NCI-H1092 treated with DMSO at 0.1 percent for 48 hours (cell line): ENCODE measurements at regions not wholly inside any gene's neighbourhood (a gene's known extent, or its start where the extent isn't known, plus 50 kb on each side); places are given as distances from the start of the nearest gene placed in this dataset.
"Not testable (repeated sequence)": the region's sequence is repeated elsewhere in the genome, so short reads cannot be mapped to it uniquely, and the experiment has no call there.

Experiments used
- DNase-seq: peaks from one replicate; lab custom pipeline; 2025; lab: John Stamatoyannopoulos, UW

- no peak for DNase-seq
Observed at GRCh38 chr3:177902876-177903275, 633.4 kb upstream of the KCNMB2 start.

GRCh38 chr3:177904621-177905020 is 631.6 kb upstream of the KCNMB2 start:
- DNase-seq, result no peak

GRCh38 chr3:177905173-177906125 is 630.8 kb upstream of the KCNMB2 start:
- DNase-seq, result no peak

- peak; percentile 40 for DNase-seq
Observed at GRCh38 chr3:177906126-177906511, 630.1 kb upstream of the KCNMB2 start.

- DNase-seq, result no peak
Observed at GRCh38 chr3:177906578-177907229, 629.5 kb upstream of the KCNMB2 start.

GRCh38 chr3:177909530-177909929 is 626.7 kb upstream of the KCNMB2 start:
- not testable (repeated sequence) for DNase-seq

GRCh38 chr3:177914224-177914623 is 622.0 kb upstream of the KCNMB2 start:
- DNase-seq, result no peak

GRCh38 chr3:177916461-177916860 is 619.8 kb upstream of the KCNMB2 start:
- no peak for DNase-seq

GRCh38 chr3:177917234-177917861 is 618.9 kb upstream of the KCNMB2 start:
- DNase-seq, result no peak

GRCh38 chr3:177921153-177921552 is 615.1 kb upstream of the KCNMB2 start:
- no peak for DNase-seq

GRCh38 chr3:177924261-177924660 is 612.0 kb upstream of the KCNMB2 start:
- DNase-seq, result no peak

GRCh38 chr3:177928172-177928873 is 607.9 kb upstream of the KCNMB2 start:
- no peak for DNase-seq

GRCh38 chr3:177929310-177929709 is 606.9 kb upstream of the KCNMB2 start:
- no peak for DNase-seq

GRCh38 chr3:177930771-177931170 is 605.5 kb upstream of the KCNMB2 start:
- DNase-seq, result no peak

- DNase-seq, result no peak
Observed at GRCh38 chr3:177931346-177931745, 604.9 kb upstream of the KCNMB2 start.

GRCh38 chr3:177932346-177932745 is 603.9 kb upstream of the KCNMB2 start:
- no peak for DNase-seq

GRCh38 chr3:177932750-177933660 is 603.2 kb upstream of the KCNMB2 start:
- DNase-seq, result no peak

GRCh38 chr3:177934001-177934891 is 602.0 kb upstream of the KCNMB2 start:
- peak; percentile 73 for DNase-seq

- peak; percentile 99 for DNase-seq
Observed at GRCh38 chr3:177935047-177935446, 601.2 kb upstream of the KCNMB2 start.

GRCh38 chr3:177936721-177937120 is 599.5 kb upstream of the KCNMB2 start:
- DNase-seq, result no peak
